Subcutaneous abdominal adipose tissue (tissue), 5 donors: ENCODE measurements at regions not wholly inside any gene's neighbourhood (a gene's known extent, or its start where the extent isn't known, plus 50 kb on each side); places are given as distances from the start of the nearest gene placed in this dataset.

Experiments
- H3K27ac ChIP-seq: one replicate; pipeline ENCODE4 v1.7.0; 2013; ENCODE audit warnings: low read depth, mild to moderate bottlenecking, inconsistent platforms, low read length, moderate library complexity
- H3K27me3 ChIP-seq, 5 donors: one replicate each; pipeline ENCODE4 v1.7.0; 2013; ENCODE audit warnings: low read length in 5 of 5, inconsistent platforms in 1 of 5; ENCODE audit not compliant: control insufficient read depth in 5 of 5, insufficient read depth in 4 of 5
- H3K36me3 ChIP-seq, 5 donors: one replicate each; pipeline ENCODE4 v1.7.0; 2013; ENCODE audit warnings: low read length in 5 of 5; ENCODE audit not compliant: control insufficient read depth in 5 of 5, insufficient read depth in 5 of 5
- H3K4me1 ChIP-seq, 5 donors: one replicate each; pipeline ENCODE4 v1.7.0; 2013; ENCODE audit warnings: low read length in 5 of 5, mild to moderate bottlenecking in 3 of 5, moderate library complexity in 1 of 5; ENCODE audit not compliant: control insufficient read depth in 5 of 5, insufficient read depth in 5 of 5
- H3K4me3 ChIP-seq, 5 donors: one replicate each; pipeline ENCODE4 v1.7.0; 2013; ENCODE audit warnings: low read length in 5 of 5, low read depth in 1 of 5
- H3K9ac ChIP-seq, 5 donors: one replicate each; pipeline ENCODE4 v1.7.0; 2013; ENCODE audit warnings: low read length in 5 of 5, mild to moderate bottlenecking in 4 of 5, moderate library complexity in 3 of 5
- H3K9me3 ChIP-seq, 5 donors: one replicate each; pipeline ENCODE4 v1.7.0; 2013; ENCODE audit warnings: low read length in 5 of 5; ENCODE audit not compliant: control insufficient read depth in 5 of 5
- donor health status: healthy.
- donor health status: healthy.
- donor health status: healthy.
- donor health status: healthy.
- donor health status: healthy.

GRCh38 chr2:133711806-133712205 lies 143.5 kb upstream of the NCKAP5 start:
- Histone ChIP-seq H3K4me3 (no peak overlapping the region), H3K27ac (no peak overlapping the region), H3K36me3 (no peaks in the 10 kb centered on the region), H3K9ac (no peak overlapping the region), H3K9me3 (peaks cover 0 to 12% (median 9%) of the 10 kb centered on the region in 5 donors), H3K27me3 (no peaks in the 10 kb centered on the region), H3K4me1 (no peaks in the 10 kb centered on the region)

- H3K27me3 ChIP-seq = no peaks in the 10 kb centered on the region
- no peak overlapping the region for H3K27ac ChIP-seq
- H3K9ac ChIP-seq = no peak overlapping the region
- no peaks in the 10 kb centered on the region for H3K36me3 ChIP-seq
- peaks cover 0 to 12% (median 9%) of the 10 kb centered on the region in 5 donors for H3K9me3 ChIP-seq
- no peak overlapping the region for H3K4me3 ChIP-seq
- H3K4me1 ChIP-seq = no peaks in the 10 kb centered on the region
Observed at GRCh38 chr2:133712369-133712768, 144.1 kb upstream of the NCKAP5 start.

GRCh38 chr2:133713049-133713580 lies 144.9 kb upstream of the NCKAP5 start:
- H3K36me3 ChIP-seq = no peaks in the 10 kb centered on the region
- no peak overlapping the region for H3K27ac ChIP-seq
- no peaks in the 10 kb centered on the region for H3K27me3 ChIP-seq
- H3K4me1 ChIP-seq = no peaks in the 10 kb centered on the region
- H3K9ac ChIP-seq = no peak overlapping the region
- H3K9me3 ChIP-seq = peaks cover 0 to 12% (median 9%) of the 10 kb centered on the region in 5 donors
- no peak overlapping the region for H3K4me3 ChIP-seq

GRCh38 chr2:133716166-133716565 lies 147.9 kb upstream of the NCKAP5 start:
- no peaks in the 10 kb centered on the region for H3K36me3 ChIP-seq
- H3K9me3 ChIP-seq = no peaks in the 10 kb centered on the region
- H3K27ac ChIP-seq = no peak overlapping the region
- H3K27me3 ChIP-seq = no peaks in the 10 kb centered on the region
- H3K4me3 ChIP-seq = no peak overlapping the region
- H3K9ac ChIP-seq = no peak overlapping the region
- no peaks in the 10 kb centered on the region for H3K4me1 ChIP-seq

GRCh38 chr2:133717497-133717896 lies 149.2 kb upstream of the NCKAP5 start:
- H3K9ac ChIP-seq = no peak overlapping the region
- no peaks in the 10 kb centered on the region for H3K9me3 ChIP-seq
- no peaks in the 10 kb centered on the region for H3K27me3 ChIP-seq
- H3K27ac ChIP-seq = no peak overlapping the region
- H3K4me1 ChIP-seq = no peaks in the 10 kb centered on the region
- H3K36me3 ChIP-seq = no peaks in the 10 kb centered on the region
- H3K4me3 ChIP-seq = no peak overlapping the region

GRCh38 chr2:133718688-133719201 lies 150.5 kb upstream of the NCKAP5 start:
- H3K27me3 ChIP-seq = no peaks in the 10 kb centered on the region
- H3K9me3 ChIP-seq = no peaks in the 10 kb centered on the region
- H3K4me3 ChIP-seq = no peak overlapping the region
- no peaks in the 10 kb centered on the region for H3K36me3 ChIP-seq
- no peak overlapping the region for H3K9ac ChIP-seq
- H3K4me1 ChIP-seq = no peaks in the 10 kb centered on the region
- H3K27ac ChIP-seq = no peak overlapping the region

- Histone ChIP-seq H3K36me3 (no peaks in the 10 kb centered on the region), H3K9ac (no peak overlapping the region), H3K27ac (no peak overlapping the region), H3K4me3 (no peak overlapping the region), H3K4me1 (no peaks in the 10 kb centered on the region), H3K27me3 (no peaks in the 10 kb centered on the region), H3K9me3 (no peaks in the 10 kb centered on the region)
Observed at GRCh38 chr2:133720429-133720828, 152.2 kb upstream of the NCKAP5 start.

GRCh38 chr2:133721118-133721517 lies 152.9 kb upstream of the NCKAP5 start:
- Histone ChIP-seq H3K9me3 (no peaks in the 10 kb centered on the region), H3K27ac (no peak overlapping the region), H3K4me1 (no peaks in the 10 kb centered on the region), H3K36me3 (no peaks in the 10 kb centered on the region), H3K9ac (no peak overlapping the region), H3K4me3 (no peak overlapping the region), H3K27me3 (no peaks in the 10 kb centered on the region)

- H3K36me3 ChIP-seq = no peaks in the 10 kb centered on the region
- H3K4me1 ChIP-seq = peaks cover 0 to 10% (median 5%) of the 10 kb centered on the region in 5 donors
- no peaks in the 10 kb centered on the region for H3K9me3 ChIP-seq
- no peak overlapping the region for H3K27ac ChIP-seq
- no peak overlapping the region for H3K9ac ChIP-seq
- H3K4me3 ChIP-seq = no peak overlapping the region
- no peaks in the 10 kb centered on the region for H3K27me3 ChIP-seq
Observed at GRCh38 chr2:133723133-133723532, 154.9 kb upstream of the NCKAP5 start.

- no peaks in the 10 kb centered on the region for H3K27me3 ChIP-seq
- no peaks in the 10 kb centered on the region for H3K36me3 ChIP-seq
- no peaks in the 10 kb centered on the region for H3K9me3 ChIP-seq
- peaks cover 0 to 10% (median 5%) of the 10 kb centered on the region in 5 donors for H3K4me1 ChIP-seq
- peak overlapping the region in 3 of 5 donors; percentile 12 to 21 (median 17) for H3K9ac ChIP-seq
- H3K27ac ChIP-seq = no peak overlapping the region
- peak overlapping the region; percentile 13 to 59 (median 54) for H3K4me3 ChIP-seq
Observed at GRCh38 chr2:133726973-133727372, 158.7 kb upstream of the NCKAP5 start.
